Common myeloid progenitor, CD34-positive (primary cell): ENCODE measurements at regions not wholly inside any gene's neighbourhood (a gene's known extent, or its start where the extent isn't known, plus 50 kb on each side); places are given as distances from the start of the nearest gene placed in this dataset.

ENCODE experiments used
- CTCF ChIA-PET: fragments of 350-600 bp; sonication (Branson Sonifier 250); formaldehyde crosslinking; loops from one replicate; lab custom pipeline; 2021; ENCODE audit warnings: antibody characterized with exemption; lab: Charles Lee
- POLR2A ChIA-PET: fragments of 350-600 bp; sonication (Branson Sonifier 250); formaldehyde crosslinking; loops from one replicate; lab custom pipeline; 2021; ENCODE audit warnings: antibody characterized with exemption; lab: Charles Lee
- DNase-seq, 3 donors: peaks; one replicate each; pipeline versions ENCODE4 v3.0.0 to v3.0.0-alpha.2; 2013
- H3K27ac ChIP-seq, 2 experiments: 1 replicate in 1 of 2; 2 replicates in 1 of 2; pipeline ENCODE4 v1.7.0; 2013; ENCODE audit warnings: inconsistent platforms in 2 of 2, low read length in 2 of 2, mild to moderate bottlenecking in 2 of 2, low read depth in 1 of 2, moderate library complexity in 1 of 2; ENCODE audit not compliant: severe bottlenecking in 2 of 2, insufficient read depth in 1 of 2, poor library complexity in 1 of 2
- H3K27me3 ChIP-seq, 5 experiments: replicated peaks in 2 of 5; 1 replicate in 3 of 5; 2 replicates in 2 of 5; pipeline versions ENCODE4 v1.6.1 to v1.7.0; 2013; ENCODE audit warnings: low read length in 4 of 5, mild to moderate bottlenecking in 2 of 5, moderate library complexity in 2 of 5, inconsistent platforms in 1 of 5; ENCODE audit not compliant: insufficient read depth in 5 of 5, control insufficient read depth in 4 of 5
- H3K36me3 ChIP-seq, 4 experiments: 1 replicate in 2 of 4; 2 replicates in 2 of 4; pipeline versions ENCODE4 v1.6.1 to v1.7.0; 2013; ENCODE audit warnings: low read length in 3 of 4, control low read depth in 1 of 4, mild to moderate bottlenecking in 1 of 4; ENCODE audit not compliant: control insufficient read depth in 4 of 4, insufficient read depth in 4 of 4
- H3K4me1 ChIP-seq, 4 experiments: 1 replicate in 3 of 4; 2 replicates in 1 of 4; pipeline versions ENCODE4 v1.6.1 to v1.7.1; 2013; ENCODE audit warnings: low read length in 3 of 4, mild to moderate bottlenecking in 3 of 4, control low read depth in 1 of 4, inconsistent platforms in 1 of 4, moderate library complexity in 1 of 4; ENCODE audit not compliant: control insufficient read depth in 4 of 4, insufficient read depth in 4 of 4; ENCODE audit errors: control extremely low read depth in 1 of 4
- H3K4me3 ChIP-seq, 7 experiments: 1 replicate in 4 of 7; 2 replicates in 3 of 7; pipeline versions ENCODE4 v1.5.1 to v1.7.0; 2013; ENCODE audit warnings: mild to moderate bottlenecking in 7 of 7, low read length in 6 of 7, moderate library complexity in 6 of 7, inconsistent platforms in 2 of 7, low read depth in 2 of 7, control low read depth in 1 of 7; ENCODE audit not compliant: insufficient read depth in 4 of 7, control insufficient read depth in 1 of 7; ENCODE audit errors: extremely low read depth in 1 of 7
- H3K9me3 ChIP-seq, 5 experiments: 1 replicate in 4 of 5; 2 replicates in 1 of 5; pipeline versions ENCODE4 v1.6.1 to v1.7.1; 2013; ENCODE audit warnings: low read length in 4 of 5, mild to moderate bottlenecking in 2 of 5, inconsistent platforms in 1 of 5, low read depth in 1 of 5, moderate library complexity in 1 of 5; ENCODE audit not compliant: control insufficient read depth in 4 of 5, insufficient read depth in 2 of 5; ENCODE audit errors: control extremely low read depth in 1 of 5
- WGBS: methylation state at CpG from one replicate; pipeline ENCODE4 v1.1.5; 2013; ENCODE audit not compliant: insufficient coverage; 5-methylcytosine and 5-hydroxymethylcytosine counted together

GRCh38 chr7:145681159-145681558 lies 435.4 kb upstream of the CNTNAP2 start:
- Histone ChIP-seq H3K9me3 (no peaks in the 10 kb centered on the region), H3K27me3 (no peaks in the 10 kb centered on the region), H3K4me1 (no peaks in the 10 kb centered on the region), H3K4me3 (no peak overlapping the region), H3K27ac (no peak overlapping the region), H3K36me3 (no peaks in the 10 kb centered on the region)
- ChIA-PET CTCF (no interaction called here), POLR2A (no interaction called here)
- DNase-seq, result no peak

- no peak overlapping the region for H3K4me3 ChIP-seq
- no peak for DNase-seq
- WGBS, result 79% methylated on average over 2 of the region's 3 CpGs
- H3K4me1 ChIP-seq, result no peaks in the 10 kb centered on the region
- no peak overlapping the region for H3K27ac ChIP-seq
- no peaks in the 10 kb centered on the region for H3K9me3 ChIP-seq
- ChIA-PET CTCF (no interaction called here), POLR2A (no interaction called here)
- no peaks in the 10 kb centered on the region for H3K36me3 ChIP-seq
- no peaks in the 10 kb centered on the region for H3K27me3 ChIP-seq
Observed at GRCh38 chr7:145665499-145666258, 450.9 kb upstream of the CNTNAP2 start.

- H3K27ac ChIP-seq, result no peak overlapping the region
- ChIA-PET POLR2A (no interaction called here), CTCF (no interaction called here)
- no peaks in the 10 kb centered on the region for H3K9me3 ChIP-seq
- H3K27me3 ChIP-seq, result no peaks in the 10 kb centered on the region
- no peaks in the 10 kb centered on the region for H3K4me1 ChIP-seq
- DNase-seq, result no peak
- H3K4me3 ChIP-seq, result no peak overlapping the region
- H3K36me3 ChIP-seq, result no peaks in the 10 kb centered on the region
- no CpG with 5 or more reads among the region's 1 CpG for WGBS
Observed at GRCh38 chr7:145655666-145656065, 460.9 kb upstream of the CNTNAP2 start.

GRCh38 chr7:145645135-145645515 lies 471.5 kb upstream of the CNTNAP2 start:
- no peak for DNase-seq
- CTCF ChIA-PET, result no interaction called here
- 98% methylated on average over 6 of the region's 6 CpGs for WGBS
- POLR2A ChIA-PET, result no interaction called here
- Histone ChIP-seq H3K27ac (no peak overlapping the region), H3K4me3 (no peak overlapping the region), H3K4me1 (no peaks in the 10 kb centered on the region), H3K36me3 (no peaks in the 10 kb centered on the region), H3K9me3 (no peaks in the 10 kb centered on the region), H3K27me3 (no peaks in the 10 kb centered on the region)

GRCh38 chr7:145644426-145645134 lies 472.0 kb upstream of the CNTNAP2 start:
- Histone ChIP-seq H3K27ac (no peak overlapping the region), H3K4me3 (no peak overlapping the region), H3K27me3 (no peaks in the 10 kb centered on the region), H3K4me1 (no peaks in the 10 kb centered on the region), H3K36me3 (no peaks in the 10 kb centered on the region), H3K9me3 (no peaks in the 10 kb centered on the region)
- ChIA-PET CTCF (no interaction called here), POLR2A (no interaction called here)
- 93% methylated on average over 9 of the region's 9 CpGs for WGBS
- DNase-seq, result no peak

GRCh38 chr7:145643981-145644380 lies 472.6 kb upstream of the CNTNAP2 start:
- CTCF ChIA-PET, result no interaction called here
- H3K9me3 ChIP-seq, result no peaks in the 10 kb centered on the region
- no peaks in the 10 kb centered on the region for H3K27me3 ChIP-seq
- no peaks in the 10 kb centered on the region for H3K36me3 ChIP-seq
- DNase-seq, result no peak
- H3K4me3 ChIP-seq, result no peak overlapping the region
- H3K4me1 ChIP-seq, result no peaks in the 10 kb centered on the region
- POLR2A ChIA-PET, result no interaction called here
- no peak overlapping the region for H3K27ac ChIP-seq
- 100% methylated on average over 2 of the region's 3 CpGs for WGBS

- no peak overlapping the region for H3K27ac ChIP-seq
- POLR2A ChIA-PET, result no interaction called here
Observed at GRCh38 chr7:145633513-145633912, 483.1 kb upstream of the CNTNAP2 start.

More at GRCh38 chr7:145633513-145633912, 483.1 kb upstream of the CNTNAP2 start:
- CTCF ChIA-PET, result no interaction called here
- Histone ChIP-seq H3K4me3 (no peak overlapping the region), H3K9me3 (no peaks in the 10 kb centered on the region), H3K4me1 (no peaks in the 10 kb centered on the region), H3K27me3 (no peaks in the 10 kb centered on the region), H3K36me3 (no peaks in the 10 kb centered on the region)
- DNase-seq, result no peak
- 80% methylated on average over 1 of the region's 2 CpGs for WGBS
